ENCODE measurements at regions not wholly inside any gene's neighbourhood (a gene's known extent, or its start where the extent isn't known, plus 50 kb on each side); places are given as distances from the start of the nearest gene placed in this dataset.

- DNase-seq, result no peak
Measured at GRCh38 chr2:147646818-147647468, 197.9 kb upstream of the ACVR2A start.

DNA sequence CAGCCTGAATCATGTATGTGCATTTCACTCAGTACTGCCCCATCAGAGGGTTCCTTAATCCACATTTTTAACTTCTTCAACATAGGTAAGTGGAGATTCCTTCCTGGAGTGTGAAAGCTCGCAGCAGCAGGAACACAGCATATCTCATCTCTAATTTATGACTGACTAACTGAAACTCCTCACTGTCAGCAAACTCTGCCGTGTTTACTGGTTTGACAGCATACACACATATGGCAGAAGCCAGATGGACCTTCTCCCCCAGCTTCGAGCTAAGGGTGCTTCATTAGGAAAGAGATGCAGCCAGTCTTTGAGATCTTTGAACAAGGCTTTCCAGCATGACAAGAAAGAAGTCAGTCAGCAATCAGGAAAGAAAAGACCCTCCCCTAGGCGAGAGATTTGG, 200.3 kb upstream of the ACVR2A start:
- no peak for DNase-seq

GRCh38 chr2:147642765-147643164, 202.1 kb upstream of the ACVR2A start:
- no peak for DNase-seq

DNA sequence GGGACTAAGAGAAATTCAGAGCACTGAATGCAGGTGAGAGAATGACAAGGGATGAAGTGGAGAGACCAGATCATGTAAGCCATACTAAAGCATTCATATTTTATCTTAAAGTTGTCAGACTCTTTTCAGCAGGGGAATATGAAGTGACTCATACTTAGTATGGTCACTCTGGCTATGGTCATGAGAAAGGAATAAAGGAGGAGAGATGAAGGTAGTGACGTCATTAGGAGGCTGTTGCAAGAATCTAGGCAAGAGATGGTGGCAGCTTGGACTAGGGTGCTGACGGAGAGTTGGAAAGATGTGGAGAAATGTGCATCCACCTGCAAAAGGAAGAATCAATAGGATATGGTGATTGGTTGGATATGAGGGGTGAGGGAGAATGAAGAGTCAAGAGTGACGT, 203.2 kb upstream of the ACVR2A start:
- no peak for DNase-seq

DNA sequence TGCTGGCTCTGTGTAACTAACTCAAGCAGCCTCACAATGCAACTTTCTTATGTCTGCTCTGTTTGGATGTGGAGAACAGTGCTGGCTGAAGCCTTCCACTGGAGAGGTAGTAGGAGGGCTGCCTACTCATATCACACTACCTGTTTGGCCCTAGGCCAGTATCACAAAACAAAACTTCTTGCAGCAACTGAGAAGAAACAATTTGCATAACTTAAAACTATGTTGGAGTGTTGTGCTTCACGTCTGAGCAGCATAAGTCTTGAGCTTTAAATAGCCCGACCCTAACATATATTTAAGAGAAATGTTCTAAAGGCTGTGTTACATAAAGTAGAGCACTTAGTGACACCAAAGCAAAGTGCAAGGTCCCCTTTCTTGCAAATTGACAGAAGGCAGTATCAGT, 204.9 kb upstream of the ACVR2A start:
- DNase-seq, result no peak

DNA sequence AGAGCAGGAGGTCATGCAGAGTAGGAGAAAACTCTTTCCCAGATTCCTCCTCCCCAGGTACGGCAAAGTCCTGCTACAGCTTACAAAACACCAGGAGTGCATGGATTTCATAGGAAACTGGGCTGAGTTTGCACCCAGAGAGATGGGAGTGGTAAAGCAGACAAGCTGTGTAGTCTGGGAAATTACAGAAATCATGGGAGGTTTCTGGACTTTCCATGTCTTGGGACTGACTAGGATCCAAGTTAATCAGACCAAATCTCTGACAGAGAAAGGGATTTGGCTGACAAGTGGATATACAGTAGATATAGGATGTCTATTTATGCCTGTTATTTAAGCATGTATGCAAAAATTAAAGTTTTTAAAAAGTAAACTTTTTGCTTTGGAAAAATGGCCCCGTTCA, 205.4 kb upstream of the ACVR2A start:
- DNase-seq, result no peak

GRCh38 chr2:147636886-147637285, 207.9 kb upstream of the ACVR2A start:
- DNase-seq, result no peak

GRCh38 chr2:147636238-147636882, 208.5 kb upstream of the ACVR2A start:
- no peak for DNase-seq

GRCh38 chr2:147634826-147635225, 210.0 kb upstream of the ACVR2A start:
- DNase-seq, result no peak

GRCh38 chr2:147632198-147632597, 212.6 kb upstream of the ACVR2A start:
- no peak for DNase-seq

GRCh38 chr2:147631294-147631693, 213.5 kb upstream of the ACVR2A start:
- no peak for DNase-seq

GRCh38 chr2:147630585-147630984, 214.2 kb upstream of the ACVR2A start:
- DNase-seq, result no peak

DNA sequence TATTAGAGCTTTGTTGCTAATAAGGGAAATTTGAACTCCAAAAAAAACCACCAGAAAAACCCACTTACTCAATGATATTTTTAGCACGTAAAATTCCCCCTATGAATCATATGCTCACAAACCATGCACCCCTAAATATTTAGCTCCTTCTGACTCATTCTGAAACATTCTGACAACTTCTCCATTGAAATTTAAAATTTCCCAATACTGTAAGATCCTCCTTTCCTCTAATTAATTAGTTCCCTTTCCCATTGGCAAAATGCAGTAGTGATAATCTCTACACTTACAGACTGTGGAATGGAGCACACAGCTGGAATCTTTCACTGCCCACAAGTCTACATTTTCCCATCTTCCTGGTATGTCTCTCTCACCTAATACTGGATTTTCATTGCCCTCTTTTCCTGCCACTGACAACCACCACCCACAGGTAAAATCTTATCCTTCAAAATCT, 215.8 kb upstream of the ACVR2A start:
- DNase-seq, result no peak

DNA sequence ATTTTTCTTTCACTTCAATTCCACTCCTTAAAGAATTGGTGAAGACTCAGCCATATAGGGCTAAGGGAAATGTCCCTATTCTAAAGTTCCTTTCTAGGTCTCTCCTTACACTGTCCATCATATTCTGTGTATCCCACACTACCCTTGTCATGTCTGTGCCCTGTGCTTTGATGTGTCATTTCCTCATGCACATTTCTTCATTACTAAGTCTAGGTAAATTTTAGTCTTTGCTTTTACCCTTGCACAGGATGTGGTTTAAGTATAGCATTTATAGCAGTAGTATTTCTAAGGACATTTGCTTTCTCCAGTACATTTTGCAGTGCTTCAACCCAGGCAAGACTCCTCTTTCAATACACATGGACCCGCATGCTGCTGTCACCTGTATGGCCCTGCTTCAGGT, 221.5 kb upstream of the ACVR2A start:
- DNase-seq, result no peak

- no peak for DNase-seq
Measured at GRCh38 chr2:147621656-147622197, 223.1 kb upstream of the ACVR2A start.

GRCh38 chr2:147619808-147620207, 225.0 kb upstream of the ACVR2A start:
- no peak for DNase-seq

- DNase-seq, result no peak
Measured at GRCh38 chr2:147615726-147616125, 229.1 kb upstream of the ACVR2A start.

DNA sequence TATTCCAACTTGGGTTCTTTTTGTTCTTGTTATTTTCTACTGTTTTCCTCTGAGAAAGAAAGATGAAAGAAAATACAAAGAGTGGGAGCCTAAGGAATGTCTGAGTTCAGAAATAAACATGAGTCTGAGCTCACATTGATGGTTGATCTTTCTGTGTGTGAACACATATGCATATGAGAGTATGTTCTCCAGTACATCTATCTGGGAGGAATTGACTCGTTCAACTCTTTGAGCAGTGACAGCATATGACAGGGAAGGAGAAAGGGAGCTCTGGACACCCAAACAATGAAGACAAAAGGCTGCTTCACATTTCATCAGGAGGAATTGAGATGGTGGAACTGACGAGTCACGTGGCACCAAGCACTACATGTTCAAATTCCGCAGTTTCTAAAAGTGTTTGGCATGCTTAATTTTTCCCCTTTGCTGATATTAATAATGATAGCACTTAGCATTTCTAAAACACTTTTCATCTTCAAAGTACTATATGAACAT, 229.8 kb upstream of the ACVR2A start:
- DNase-seq, result no peak

DNA sequence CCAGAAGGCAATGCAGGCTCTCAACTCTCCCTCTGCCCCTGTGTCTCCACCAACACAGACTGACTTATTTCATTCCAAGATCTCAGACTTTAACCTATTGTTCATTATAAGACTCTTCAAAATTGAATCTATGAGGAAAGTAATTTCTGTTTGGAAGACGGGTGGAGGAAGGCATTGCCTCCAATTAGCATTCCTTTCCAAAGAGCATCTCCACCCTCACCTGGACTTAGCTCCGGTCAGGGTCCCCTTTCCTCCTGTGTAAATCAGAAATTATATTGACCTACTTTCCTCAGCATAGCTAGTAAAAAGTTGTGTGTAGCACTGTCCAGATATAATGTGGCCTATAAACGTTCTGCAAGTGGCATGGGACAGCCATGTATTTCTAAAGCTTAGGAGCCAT, 230.4 kb upstream of the ACVR2A start:
- no peak for DNase-seq

- no peak for DNase-seq
Measured at GRCh38 chr2:147610496-147611040, 234.3 kb upstream of the ACVR2A start.

DNA sequence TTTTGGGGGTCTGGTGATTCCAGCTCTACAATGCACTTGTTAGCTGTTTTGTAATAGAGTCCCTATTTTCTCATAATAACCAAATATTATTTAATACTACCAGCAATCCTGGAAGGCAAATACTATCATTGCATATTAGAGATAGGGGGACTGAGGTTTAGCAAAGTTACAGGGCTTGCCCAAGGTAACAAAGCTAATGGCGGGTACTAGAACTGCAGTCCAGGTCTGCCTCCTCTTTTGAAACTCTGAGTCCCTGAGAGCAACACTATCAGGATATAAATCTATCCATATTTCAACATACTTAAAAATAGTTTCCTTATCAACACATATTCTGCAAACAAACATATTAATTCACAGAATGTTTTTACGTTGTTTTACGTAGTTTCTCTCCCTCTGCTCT, 235.5 kb upstream of the ACVR2A start:
- no peak for DNase-seq

DNA sequence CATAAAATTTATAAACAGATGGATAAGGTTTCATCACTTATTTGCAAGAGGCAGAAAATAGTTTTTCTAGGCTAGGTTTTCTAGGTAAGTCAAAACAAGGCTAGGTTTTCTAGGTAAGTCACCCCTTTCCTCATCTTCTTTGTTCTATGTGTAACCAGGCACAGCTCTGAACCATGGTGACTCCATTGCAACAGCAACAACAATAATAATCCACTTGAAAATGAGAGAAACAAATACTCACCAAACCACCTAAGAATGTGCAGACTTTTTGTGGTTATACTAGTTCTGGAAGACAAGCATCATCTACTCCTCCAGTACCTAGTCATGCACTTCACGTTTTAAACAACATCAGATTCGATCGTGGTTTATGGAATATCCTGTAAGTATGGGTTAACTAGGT, 237.4 kb upstream of the ACVR2A start:
- no peak for DNase-seq

DNA sequence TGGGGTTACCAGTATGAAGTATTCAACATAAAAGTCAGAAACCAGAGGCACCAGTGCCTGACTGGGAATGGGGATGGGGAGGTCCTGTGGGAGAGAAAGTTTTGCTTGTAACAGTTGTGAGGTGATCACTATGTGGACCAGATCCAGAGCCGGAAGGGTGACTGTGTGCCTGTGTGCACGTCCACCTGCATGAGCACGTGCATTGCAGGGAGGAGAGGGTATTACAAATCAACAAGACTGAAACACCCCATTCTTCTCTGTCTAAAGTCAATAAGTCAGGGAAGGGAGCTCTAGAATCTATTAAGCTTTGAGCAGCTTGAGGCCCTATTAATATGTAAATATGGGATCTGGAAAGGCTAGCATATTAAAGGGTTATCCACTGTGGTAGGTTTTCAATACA, 241.0 kb upstream of the ACVR2A start:
- no peak for DNase-seq

DNA sequence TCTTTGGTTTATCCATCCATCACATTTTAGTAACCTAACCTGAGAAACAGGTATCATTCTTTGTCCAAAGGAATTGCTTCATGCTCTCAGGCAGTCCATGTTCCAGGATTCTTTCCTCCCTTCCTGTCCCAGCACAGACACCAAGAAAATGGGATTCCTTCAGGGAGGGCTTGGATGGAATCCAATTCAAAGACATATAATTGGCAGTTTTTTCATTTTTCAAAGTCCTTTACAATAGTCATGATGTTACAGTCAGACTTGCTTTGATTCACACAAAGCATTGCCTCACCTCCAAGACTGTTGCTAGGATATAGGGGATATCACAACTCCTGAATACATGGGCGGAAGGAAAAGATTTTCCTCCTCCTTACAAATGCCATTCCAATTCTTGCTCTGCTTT, 241.4 kb upstream of the ACVR2A start:
- no peak for DNase-seq
